ENCODE measurements at regions not wholly inside any gene's neighbourhood (a gene's known extent, or its start where the extent isn't known, plus 50 kb on each side); places are given as distances from the start of the nearest gene placed in this dataset.

- H3K27ac ChIP-seq = no peak overlapping the region
- no peak for DNase-seq (ENCODE audit: low read depth, low spot score)
Observed at GRCh38 chr5:133750356-133750755, 138.0 kb upstream of the FSTL4 start.

GRCh38 chr5:133749331-133749985 is 137.1 kb upstream of the FSTL4 start:
- no peak for DNase-seq (ENCODE audit: low read depth, low spot score)
- H3K27ac ChIP-seq = no peak overlapping the region

- no peak for DNase-seq (ENCODE audit: low read depth, low spot score)
- no peak overlapping the region for H3K27ac ChIP-seq
Observed at GRCh38 chr5:133746834-133747233, 134.5 kb upstream of the FSTL4 start.

GRCh38 chr5:133744960-133745308 is 132.6 kb upstream of the FSTL4 start:
- no peak for DNase-seq (ENCODE audit: low read depth, low spot score)
- H3K27ac ChIP-seq = no peak overlapping the region

- no peak overlapping the region for H3K27ac ChIP-seq
- no peak for DNase-seq (ENCODE audit: low read depth, low spot score)
Observed at GRCh38 chr5:133744051-133744959, 132.0 kb upstream of the FSTL4 start.

GRCh38 chr5:133742431-133742988 is 130.2 kb upstream of the FSTL4 start:
- no peak overlapping the region for H3K27ac ChIP-seq
- DNase-seq (ENCODE audit: low read depth, low spot score) = no peak

GRCh38 chr5:133741818-133742355 is 129.5 kb upstream of the FSTL4 start:
- DNase-seq (ENCODE audit: low read depth, low spot score) = no peak
- H3K27ac ChIP-seq = no peak overlapping the region

- no peak for DNase-seq (ENCODE audit: low read depth, low spot score)
Observed at GRCh38 chr5:133741396-133741795, 129.1 kb upstream of the FSTL4 start.

GRCh38 chr5:133739181-133739780 is 126.9 kb upstream of the FSTL4 start:
- no peak for DNase-seq (ENCODE audit: low read depth, low spot score)
- no peak overlapping the region for H3K27ac ChIP-seq

More at GRCh38 chr5:133741396-133741795, 129.1 kb upstream of the FSTL4 start:
- H3K27ac ChIP-seq = no peak overlapping the region

- no peak for DNase-seq (ENCODE audit: low read depth, low spot score)
- peak overlapping the region; percentile 61 for H3K27ac ChIP-seq
Observed at GRCh38 chr5:133738271-133738670, 125.9 kb upstream of the FSTL4 start.

- DNase-seq (ENCODE audit: low read depth, low spot score) = no peak
- no peak overlapping the region for H3K27ac ChIP-seq
Observed at GRCh38 chr5:133736512-133736911, 124.2 kb upstream of the FSTL4 start.

GRCh38 chr5:133735346-133735745 is 123.0 kb upstream of the FSTL4 start:
- DNase-seq (ENCODE audit: low read depth, low spot score) = no peak
- H3K27ac ChIP-seq = peak overlapping the region; percentile 25

GRCh38 chr5:133734916-133735315 is 122.6 kb upstream of the FSTL4 start:
- H3K27ac ChIP-seq = peak overlapping the region; percentile 25
- no peak for DNase-seq (ENCODE audit: low read depth, low spot score)

GRCh38 chr5:133732536-133732935 is 120.2 kb upstream of the FSTL4 start:
- DNase-seq (ENCODE audit: low read depth, low spot score) = no peak
- H3K27ac ChIP-seq = no peak overlapping the region

- no peak for DNase-seq (ENCODE audit: low read depth, low spot score)
- H3K27ac ChIP-seq = no peak overlapping the region
Observed at GRCh38 chr5:133731951-133732350, 119.6 kb upstream of the FSTL4 start.

GRCh38 chr5:133730866-133731265 is 118.5 kb upstream of the FSTL4 start:
- H3K27ac ChIP-seq = no peak overlapping the region
- no peak for DNase-seq (ENCODE audit: low read depth, low spot score)

GRCh38 chr5:133730346-133730745 is 118.0 kb upstream of the FSTL4 start:
- DNase-seq (ENCODE audit: low read depth, low spot score) = no peak
- no peak overlapping the region for H3K27ac ChIP-seq

GRCh38 chr5:133729800-133730199 is 117.5 kb upstream of the FSTL4 start:
- H3K27ac ChIP-seq = no peak overlapping the region
- DNase-seq (ENCODE audit: low read depth, low spot score) = no peak

- no peak overlapping the region for H3K27ac ChIP-seq
- no peak for DNase-seq (ENCODE audit: low read depth, low spot score)
Observed at GRCh38 chr5:133728475-133728874, 116.1 kb upstream of the FSTL4 start.

GRCh38 chr5:133727636-133728035 is 115.3 kb upstream of the FSTL4 start:
- DNase-seq (ENCODE audit: low read depth, low spot score) = no peak
- H3K27ac ChIP-seq = no peak overlapping the region

Data from epithelial cell of prostate (primary cell).